HEK293 (cell line): ENCODE measurements at regions not wholly inside any gene's neighbourhood (a gene's known extent, or its start where the extent isn't known, plus 50 kb on each side); places are given as distances from the start of the nearest gene placed in this dataset.

Source experiments
- CTCF ChIA-PET: fragments of 350-600 bp; formaldehyde crosslinking; extraction: SDS; loops from one replicate; lab custom pipeline; 2021; ENCODE audit warnings: antibody characterized with exemption; lab: Yijun Ruan, JAX
- POLR2A ChIA-PET: fragments of 300-600 bp; formaldehyde crosslinking; extraction: SDS; loops from one replicate; lab custom pipeline; 2020; ENCODE audit warnings: antibody characterized with exemption, inconsistent platforms; lab: Yijun Ruan, JAX
- H3K27ac ChIP-seq: fragments of 200-500 bp; sonication (Bioruptor generic); 2 replicates; pipeline ENCODE4 v1.5.1; 2014; ENCODE audit warnings: low read depth, low read length, control low read depth, inconsistent platforms; ENCODE audit errors: extremely low read depth
- H3K36me3 ChIP-seq, 2 experiments: fragments of 200-500 bp in 1 of 2; sonication (Bioruptor generic) in 1 of 2; 1 replicate in 1 of 2; 2 replicates in 1 of 2; pipeline ENCODE4 v1.5.1; 2014 to 2017; ENCODE audit warnings: inconsistent platforms in 2 of 2, low read length in 2 of 2; ENCODE audit not compliant: control insufficient read depth in 2 of 2, insufficient read depth in 1 of 2
- H3K4me1 ChIP-seq: fragments of 200-500 bp; sonication (Bioruptor generic); 2 replicates; pipeline ENCODE4 v1.5.1; 2014; ENCODE audit warnings: mild to moderate bottlenecking, low read length, inconsistent platforms; ENCODE audit not compliant: control insufficient read depth, insufficient read depth
- H3K4me3 ChIP-seq: 2 replicates; pipeline ENCODE4 v1.5.1; 2011; ENCODE audit warnings: low read depth, mild to moderate bottlenecking, control low read depth, low read length, moderate library complexity
- H3K9me3 ChIP-seq: fragments of 200-500 bp; sonication (Bioruptor generic); 2 replicates; pipeline ENCODE4 v1.5.1; 2014; ENCODE audit warnings: low read depth, low read length, inconsistent platforms; ENCODE audit not compliant: control insufficient read depth, insufficient read depth
- FEZF1 ChIP-seq: fragments of 450-650 bp; formaldehyde crosslinking; IDR thresholded peaks from 2 replicates; pipeline ENCODE4 v1.5.1; 2016; ENCODE audit warnings: missing biosample characterization, missing genetic modification characterization
- GLI4 ChIP-seq: fragments of 450-650 bp; formaldehyde crosslinking; IDR thresholded peaks from 2 replicates; pipeline ENCODE4 v1.5.1; 2016; ENCODE audit warnings: missing biosample characterization, missing genetic modification characterization
- INSM2 ChIP-seq: fragments of 450-650 bp; formaldehyde crosslinking; IDR thresholded peaks from 2 replicates; pipeline ENCODE4 v1.5.1; 2016; ENCODE audit warnings: missing biosample characterization, missing genetic modification characterization
- KLF10 ChIP-seq: fragments of 450-650 bp; IDR thresholded peaks from 2 replicates; pipeline ENCODE4 v1.5.1; 2018; ENCODE audit warnings: missing biosample characterization, mild to moderate bottlenecking, missing genetic modification characterization
- SALL2 ChIP-seq: fragments of 450-650 bp; formaldehyde crosslinking; IDR thresholded peaks from 2 replicates; pipeline ENCODE4 v1.5.0; 2017; ENCODE audit warnings: missing biosample characterization, mild to moderate bottlenecking, missing genetic modification characterization, borderline replicate concordance
- YY2 ChIP-seq: fragments of 450-650 bp; formaldehyde crosslinking; IDR thresholded peaks from 2 replicates; pipeline ENCODE4 v1.5.1; 2016; ENCODE audit warnings: missing biosample characterization, missing genetic modification characterization
- ZBTB17 ChIP-seq: fragments of 450-650 bp; formaldehyde crosslinking; IDR thresholded peaks from 2 replicates; pipeline ENCODE4 v1.5.1; 2016; ENCODE audit warnings: missing biosample characterization, missing genetic modification characterization
- ZBTB44 ChIP-seq: fragments of 450-650 bp; IDR thresholded peaks from 2 replicates; pipeline ENCODE4 v1.5.1; 2018; ENCODE audit warnings: missing biosample characterization, mild to moderate bottlenecking, missing genetic modification characterization
- ZNF184 ChIP-seq: fragments of 450-650 bp; IDR thresholded peaks from 2 replicates; pipeline ENCODE4 v1.5.1; 2018; ENCODE audit warnings: missing biosample characterization, mild to moderate bottlenecking, missing genetic modification characterization
- ZNF433 ChIP-seq: fragments of 450-650 bp; formaldehyde crosslinking; IDR thresholded peaks from 2 replicates; pipeline ENCODE4 v1.5.1; 2016; ENCODE audit warnings: missing biosample characterization, missing genetic modification characterization, low read depth
- ZNF501 ChIP-seq: fragments of 450-650 bp; formaldehyde crosslinking; IDR thresholded peaks from 2 replicates; pipeline ENCODE4 v1.5.1; 2016; ENCODE audit warnings: missing biosample characterization, missing genetic modification characterization
- ZNF560 ChIP-seq: fragments of 450-650 bp; formaldehyde crosslinking; IDR thresholded peaks from 2 replicates; pipeline ENCODE4 v1.5.1; 2017; ENCODE audit warnings: missing biosample characterization, missing genetic modification characterization, borderline replicate concordance
- ZNF624 ChIP-seq: fragments of 450-650 bp; formaldehyde crosslinking; IDR thresholded peaks from 2 replicates; pipeline ENCODE4 v1.5.1; 2017; ENCODE audit warnings: missing biosample characterization, missing genetic modification characterization
- ZNF629 ChIP-seq: fragments of 450-650 bp; formaldehyde crosslinking; IDR thresholded peaks from 2 replicates; pipeline ENCODE4 v1.5.1; 2017; ENCODE audit warnings: missing biosample characterization, missing genetic modification characterization
- ZNF785 ChIP-seq: fragments of 450-650 bp; formaldehyde crosslinking; IDR thresholded peaks from 2 replicates; pipeline ENCODE4 v1.5.1; 2016; ENCODE audit warnings: missing biosample characterization, missing genetic modification characterization
- ZSCAN16 ChIP-seq: fragments of 450-650 bp; formaldehyde crosslinking; IDR thresholded peaks from 2 replicates; pipeline ENCODE4 v1.5.1; 2016; ENCODE audit warnings: missing biosample characterization, missing genetic modification characterization

GRCh38 chr3:15861163-15861562, 63.4 kb upstream of the ANKRD28 start (continued):
- TF ChIP-seq ZNF785 (tag by site-specific recombination) (no peak), INSM2 (tag by site-specific recombination) (no peak)
- TF ChIP-seq, all 188 proteins: peak for 3

- CTCF ChIA-PET: no interaction called here
- no peak for TF ChIP-seq ZSCAN16 (tag by site-specific recombination)
These were observed 75.0 kb upstream of the ANKRD28 start for GRCh38 chr3:15872807-15873206.

GRCh38 chr3:15873415-15873814, 75.6 kb upstream of the ANKRD28 start:
- Histone ChIP-seq H3K4me1 (no peaks in the 10 kb centered on the region), H3K4me3 (no peak overlapping the region), H3K36me3 (no peaks in the 10 kb centered on the region), H3K27ac (no peak overlapping the region), H3K9me3 (no peaks in the 10 kb centered on the region)
- POLR2A ChIA-PET: no interaction called here
- CTCF ChIA-PET: no interaction called here
- TF ChIP-seq FEZF1 (no peak), GLI4 (tag by site-specific recombination) (no peak), KLF10 (tag by site-specific recombination) (no peak), YY2 (tag by site-specific recombination) (no peak), ZNF501 (tag by site-specific recombination) (no peak), ZNF624 (tag by site-specific recombination) (no peak)

More at GRCh38 chr3:15872807-15873206, 75.0 kb upstream of the ANKRD28 start:
- POLR2A ChIA-PET: no interaction called here
- Histone ChIP-seq H3K36me3 (no peaks in the 10 kb centered on the region), H3K9me3 (no peaks in the 10 kb centered on the region), H3K4me3 (no peak overlapping the region), H3K4me1 (no peaks in the 10 kb centered on the region), H3K27ac (no peak overlapping the region)

GRCh38 chr3:15875016-15875689, 77.4 kb upstream of the ANKRD28 start:
- no peak overlapping the region for H3K27ac ChIP-seq
- no peaks in the 10 kb centered on the region for H3K4me1 ChIP-seq
- POLR2A ChIA-PET: no interaction called here
- CTCF ChIA-PET: interaction anchor here (1.1 kb wide), 1 partner anchor 78 kb away, joined by 3 read pairs; no protein-coding TSS in a partner anchor
- TF ChIP-seq ZNF560 (tag by site-specific recombination) (no peak), SALL2 (tag by site-specific recombination) (no peak), ZNF629 (peak; percentile 44; the same call in 1 of the 2 replicates), ZBTB17 (tag by site-specific recombination) (peak; percentile 67), ZNF433 (tag by site-specific recombination) (no peak), ZBTB44 (no peak), ZNF184 (tag by site-specific recombination) (0 out of 2 replicates have a peak, but pooled peaks have one; percentile 9)
- H3K36me3 ChIP-seq: no peaks in the 10 kb centered on the region
- H3K4me3 ChIP-seq: no peak overlapping the region
- H3K9me3 ChIP-seq: no peaks in the 10 kb centered on the region
